GM23338 (cell line): ENCODE measurements at regions not wholly inside any gene's neighbourhood (a gene's known extent, or its start where the extent isn't known, plus 50 kb on each side); places are given as distances from the start of the nearest gene placed in this dataset.

ENCODE experiments used
- ATAC-seq: fragments of 200-7000 bp; cut with Tn5 transposase; 3 replicates; pipeline ENCODE4 v1.9.1; 2020
- DNase-seq: peaks from one replicate; pipeline ENCODE4 v3.0.0-alpha.2; 2015; ENCODE audit warnings: low spot score
- H2AFZ ChIP-seq: fragments of 200-600 bp; sonication (generic); 2 replicates; pipeline ENCODE4 v1.8.0; 2016; ENCODE audit warnings: antibody characterized with exemption, mild to moderate bottlenecking, moderate library complexity
- H3F3A ChIP-seq: fragments of 200-600 bp; sonication (generic); replicated peaks from 2 replicates; pipeline ENCODE4 v1.8.0; 2017; ENCODE audit warnings: antibody characterized with exemption, mixed run types, low read depth
- H3K27ac ChIP-seq: fragments of 200-600 bp; sonication (generic); 2 replicates; pipeline ENCODE4 v1.6.1; 2016; ENCODE audit warnings: low read depth
- H3K27me3 ChIP-seq: fragments of 200-600 bp; sonication (generic); 2 replicates; pipeline ENCODE4 v1.8.0; 2016; ENCODE audit warnings: mild to moderate bottlenecking, mixed run types, moderate library complexity; ENCODE audit not compliant: insufficient read depth
- H3K36me3 ChIP-seq: fragments of 200-600 bp; sonication (generic); 2 replicates; pipeline ENCODE4 v1.8.0; 2016; ENCODE audit warnings: mild to moderate bottlenecking; ENCODE audit not compliant: insufficient read depth
- H3K4me1 ChIP-seq: fragments of 200-600 bp; sonication (generic); 2 replicates; pipeline ENCODE4 v1.8.0; 2016; ENCODE audit warnings: mild to moderate bottlenecking, moderate library complexity; ENCODE audit not compliant: insufficient read depth
- H3K4me2 ChIP-seq: fragments of 200-600 bp; sonication (generic); 2 replicates; pipeline ENCODE4 v1.7.1; 2017; ENCODE audit warnings: mixed run types
- H3K4me3 ChIP-seq: fragments of 200-600 bp; sonication (generic); 2 replicates; pipeline ENCODE4 v1.6.1; 2016; ENCODE audit warnings: mixed run types
- H3K79me2 ChIP-seq: fragments of 200-600 bp; sonication (generic); replicated peaks from 2 replicates; pipeline ENCODE4 v1.8.0; 2017; ENCODE audit warnings: mild to moderate bottlenecking; ENCODE audit not compliant: insufficient read depth
- H3K9me2 ChIP-seq: fragments of 200-600 bp; sonication (generic); 2 replicates; pipeline ENCODE4 v1.8.0; 2017; ENCODE audit not compliant: insufficient read depth
- H4K20me1 ChIP-seq: fragments of 200-600 bp; sonication (generic); replicated peaks from 2 replicates; pipeline ENCODE4 v1.8.0; 2017; ENCODE audit warnings: mild to moderate bottlenecking; ENCODE audit not compliant: insufficient read depth
- H3K27ac Mint-ChIP-seq: 2 replicates; pipeline ENCODE4 v1.8.0; 2020; ENCODE audit warnings: inconsistent platforms, mild to moderate bottlenecking, moderate library complexity, mixed read lengths
- H3K27me3 Mint-ChIP-seq: 3 replicates; pipeline ENCODE4 v1.8.0; 2022; ENCODE audit warnings: low read depth, mild to moderate bottlenecking, moderate library complexity, mixed read lengths, inconsistent platforms; ENCODE audit not compliant: insufficient read depth, poor library complexity
- H3K36me3 Mint-ChIP-seq: 3 replicates; pipeline ENCODE4 v1.8.0; 2021; ENCODE audit warnings: low read depth, mild to moderate bottlenecking, inconsistent platforms, moderate library complexity, mixed read lengths
- H3K4me1 Mint-ChIP-seq: 3 replicates; pipeline ENCODE4 v1.8.0; 2020; ENCODE audit warnings: mild to moderate bottlenecking, inconsistent platforms, mixed read lengths
- H3K4me3 Mint-ChIP-seq: 3 replicates; pipeline ENCODE4 v1.8.0; 2021; ENCODE audit warnings: moderate library complexity, mild to moderate bottlenecking, inconsistent platforms, mixed read lengths
- H3K9me3 Mint-ChIP-seq: 3 replicates; pipeline ENCODE4 v1.8.0; 2020; ENCODE audit warnings: moderate library complexity, mild to moderate bottlenecking, inconsistent platforms, mixed read lengths
- CREB1 ChIP-seq: fragments of 250-450 bp; sonication (Bioruptor Pico); IDR thresholded peaks from 2 replicates; pipeline ENCODE4 v1.5.0; 2020; ENCODE audit warnings: low read depth, mild to moderate bottlenecking, moderate library complexity
- CTCF ChIP-seq, 2 experiments: fragments of 200-600 bp in 1 of 2; sonication (generic) in 1 of 2; conservative IDR thresholded peaks; 2 replicates each; pipeline versions ENCODE4 v1.5.1 to v1.6.1; 2016 to 2017; ENCODE audit warnings: antibody characterized with exemption in 2 of 2, low read depth in 2 of 2, mild to moderate bottlenecking in 2 of 2, moderate library complexity in 1 of 2
- EZH2 ChIP-seq: fragments of 200-600 bp; sonication (generic); IDR thresholded peaks from one replicate; pipeline ENCODE4 v1.8.0; 2017; ENCODE audit warnings: antibody characterized with exemption, mild to moderate bottlenecking, low read depth; ENCODE audit not compliant: unreplicated experiment
- JUNB ChIP-seq: IDR thresholded peaks from one replicate; pipeline ENCODE4 v1.6.1; 2016; ENCODE audit warnings: antibody characterized with exemption; ENCODE audit not compliant: unreplicated experiment
- NANOG ChIP-seq: IDR thresholded peaks from 2 replicates; pipeline ENCODE4 v1.6.1; 2016; ENCODE audit warnings: antibody characterized with exemption, borderline replicate concordance
- POLR2AphosphoS5 ChIP-seq: IDR thresholded peaks from 2 replicates; pipeline ENCODE4 v1.6.1; 2016; ENCODE audit warnings: antibody characterized with exemption, low read depth
- STAT1 ChIP-seq: IDR thresholded peaks from one replicate; pipeline ENCODE4 v1.6.1; 2016; ENCODE audit warnings: antibody characterized with exemption; ENCODE audit not compliant: unreplicated experiment
- ZNF114 ChIP-seq: fragments of 250-450 bp; sonication (Bioruptor Pico); IDR thresholded peaks from 2 replicates; pipeline ENCODE4 v1.5.0; 2020; ENCODE audit warnings: mild to moderate bottlenecking, moderate library complexity
- TF ChIP-seq, protein P1 (sequence below): IDR thresholded peaks from 2 replicates; pipeline ENCODE4 v1.6.1; 2016; ENCODE audit warnings: antibody characterized with exemption
- TF ChIP-seq, protein P2 (sequence below): fragments of 250-450 bp; sonication (Bioruptor Pico); IDR thresholded peaks from 2 replicates; pipeline ENCODE4 v1.5.0; 2020; ENCODE audit warnings: mild to moderate bottlenecking, moderate library complexity
- TF ChIP-seq, protein P3 (sequence below): IDR thresholded peaks from one replicate; pipeline ENCODE4 v1.6.1; 2018; ENCODE audit warnings: antibody characterized with exemption; ENCODE audit not compliant: unreplicated experiment

DNA sequence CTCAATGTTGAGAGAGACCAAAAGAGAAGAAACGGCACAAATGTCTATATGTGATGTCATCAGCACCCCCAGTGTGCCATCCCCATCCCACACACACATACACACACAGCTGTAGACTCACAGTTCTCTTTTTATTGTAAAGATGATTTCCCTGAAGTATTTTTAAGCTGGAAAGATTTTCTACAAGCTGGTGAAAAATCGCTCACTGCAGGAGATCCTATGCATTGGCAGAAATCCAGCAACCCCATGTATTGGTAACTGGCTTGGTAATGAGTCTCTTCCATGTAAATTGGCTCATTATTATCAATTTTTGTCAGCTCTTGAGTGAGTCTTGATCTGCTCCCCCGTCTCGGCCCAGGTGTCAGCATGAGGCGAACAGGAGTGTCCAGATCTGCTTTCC, 107.1 kb upstream of the UQCRFS1 start:
- H3K27me3 Mint-ChIP-seq: peaks cover 7% of the 10 kb centered on the region

More for the DNA sequence above, 107.1 kb upstream of the UQCRFS1 start:
- Histone ChIP-seq H4K20me1 (no peaks in the 10 kb centered on the region), H3K4me2 (no peak overlapping the region), H3K79me2 (no peaks in the 10 kb centered on the region), H2AFZ (no peak overlapping the region), H3F3A (no peaks in the 10 kb centered on the region), H3K4me3 (no peak overlapping the region), H3K36me3 (no peaks in the 10 kb centered on the region), H3K4me1 (peaks cover 6% of the 10 kb centered on the region), H3K27ac (no peak overlapping the region), H3K27me3 (no peaks in the 10 kb centered on the region), H3K9me2 (no peaks in the 10 kb centered on the region)
- TF ChIP-seq STAT1 (no peak), JUNB (no peak), EZH2 (no peak), POLR2AphosphoS5 (no peak), CTCF (conservative IDR thresholded peaks at IDR 0.05; ENCODE audit: low read depth in 2 of 2) (no peak), ZNF114 (no peak), NANOG (no peak), CREB1 (CRISPR knock-in tag) (no peak)
- TF ChIP-seq, protein P1, sequence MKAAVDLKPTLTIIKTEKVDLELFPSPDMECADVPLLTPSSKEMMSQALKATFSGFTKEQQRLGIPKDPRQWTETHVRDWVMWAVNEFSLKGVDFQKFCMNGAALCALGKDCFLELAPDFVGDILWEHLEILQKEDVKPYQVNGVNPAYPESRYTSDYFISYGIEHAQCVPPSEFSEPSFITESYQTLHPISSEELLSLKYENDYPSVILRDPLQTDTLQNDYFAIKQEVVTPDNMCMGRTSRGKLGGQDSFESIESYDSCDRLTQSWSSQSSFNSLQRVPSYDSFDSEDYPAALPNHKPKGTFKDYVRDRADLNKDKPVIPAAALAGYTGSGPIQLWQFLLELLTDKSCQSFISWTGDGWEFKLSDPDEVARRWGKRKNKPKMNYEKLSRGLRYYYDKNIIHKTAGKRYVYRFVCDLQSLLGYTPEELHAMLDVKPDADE: no peak
- TF ChIP-seq, protein P2, sequence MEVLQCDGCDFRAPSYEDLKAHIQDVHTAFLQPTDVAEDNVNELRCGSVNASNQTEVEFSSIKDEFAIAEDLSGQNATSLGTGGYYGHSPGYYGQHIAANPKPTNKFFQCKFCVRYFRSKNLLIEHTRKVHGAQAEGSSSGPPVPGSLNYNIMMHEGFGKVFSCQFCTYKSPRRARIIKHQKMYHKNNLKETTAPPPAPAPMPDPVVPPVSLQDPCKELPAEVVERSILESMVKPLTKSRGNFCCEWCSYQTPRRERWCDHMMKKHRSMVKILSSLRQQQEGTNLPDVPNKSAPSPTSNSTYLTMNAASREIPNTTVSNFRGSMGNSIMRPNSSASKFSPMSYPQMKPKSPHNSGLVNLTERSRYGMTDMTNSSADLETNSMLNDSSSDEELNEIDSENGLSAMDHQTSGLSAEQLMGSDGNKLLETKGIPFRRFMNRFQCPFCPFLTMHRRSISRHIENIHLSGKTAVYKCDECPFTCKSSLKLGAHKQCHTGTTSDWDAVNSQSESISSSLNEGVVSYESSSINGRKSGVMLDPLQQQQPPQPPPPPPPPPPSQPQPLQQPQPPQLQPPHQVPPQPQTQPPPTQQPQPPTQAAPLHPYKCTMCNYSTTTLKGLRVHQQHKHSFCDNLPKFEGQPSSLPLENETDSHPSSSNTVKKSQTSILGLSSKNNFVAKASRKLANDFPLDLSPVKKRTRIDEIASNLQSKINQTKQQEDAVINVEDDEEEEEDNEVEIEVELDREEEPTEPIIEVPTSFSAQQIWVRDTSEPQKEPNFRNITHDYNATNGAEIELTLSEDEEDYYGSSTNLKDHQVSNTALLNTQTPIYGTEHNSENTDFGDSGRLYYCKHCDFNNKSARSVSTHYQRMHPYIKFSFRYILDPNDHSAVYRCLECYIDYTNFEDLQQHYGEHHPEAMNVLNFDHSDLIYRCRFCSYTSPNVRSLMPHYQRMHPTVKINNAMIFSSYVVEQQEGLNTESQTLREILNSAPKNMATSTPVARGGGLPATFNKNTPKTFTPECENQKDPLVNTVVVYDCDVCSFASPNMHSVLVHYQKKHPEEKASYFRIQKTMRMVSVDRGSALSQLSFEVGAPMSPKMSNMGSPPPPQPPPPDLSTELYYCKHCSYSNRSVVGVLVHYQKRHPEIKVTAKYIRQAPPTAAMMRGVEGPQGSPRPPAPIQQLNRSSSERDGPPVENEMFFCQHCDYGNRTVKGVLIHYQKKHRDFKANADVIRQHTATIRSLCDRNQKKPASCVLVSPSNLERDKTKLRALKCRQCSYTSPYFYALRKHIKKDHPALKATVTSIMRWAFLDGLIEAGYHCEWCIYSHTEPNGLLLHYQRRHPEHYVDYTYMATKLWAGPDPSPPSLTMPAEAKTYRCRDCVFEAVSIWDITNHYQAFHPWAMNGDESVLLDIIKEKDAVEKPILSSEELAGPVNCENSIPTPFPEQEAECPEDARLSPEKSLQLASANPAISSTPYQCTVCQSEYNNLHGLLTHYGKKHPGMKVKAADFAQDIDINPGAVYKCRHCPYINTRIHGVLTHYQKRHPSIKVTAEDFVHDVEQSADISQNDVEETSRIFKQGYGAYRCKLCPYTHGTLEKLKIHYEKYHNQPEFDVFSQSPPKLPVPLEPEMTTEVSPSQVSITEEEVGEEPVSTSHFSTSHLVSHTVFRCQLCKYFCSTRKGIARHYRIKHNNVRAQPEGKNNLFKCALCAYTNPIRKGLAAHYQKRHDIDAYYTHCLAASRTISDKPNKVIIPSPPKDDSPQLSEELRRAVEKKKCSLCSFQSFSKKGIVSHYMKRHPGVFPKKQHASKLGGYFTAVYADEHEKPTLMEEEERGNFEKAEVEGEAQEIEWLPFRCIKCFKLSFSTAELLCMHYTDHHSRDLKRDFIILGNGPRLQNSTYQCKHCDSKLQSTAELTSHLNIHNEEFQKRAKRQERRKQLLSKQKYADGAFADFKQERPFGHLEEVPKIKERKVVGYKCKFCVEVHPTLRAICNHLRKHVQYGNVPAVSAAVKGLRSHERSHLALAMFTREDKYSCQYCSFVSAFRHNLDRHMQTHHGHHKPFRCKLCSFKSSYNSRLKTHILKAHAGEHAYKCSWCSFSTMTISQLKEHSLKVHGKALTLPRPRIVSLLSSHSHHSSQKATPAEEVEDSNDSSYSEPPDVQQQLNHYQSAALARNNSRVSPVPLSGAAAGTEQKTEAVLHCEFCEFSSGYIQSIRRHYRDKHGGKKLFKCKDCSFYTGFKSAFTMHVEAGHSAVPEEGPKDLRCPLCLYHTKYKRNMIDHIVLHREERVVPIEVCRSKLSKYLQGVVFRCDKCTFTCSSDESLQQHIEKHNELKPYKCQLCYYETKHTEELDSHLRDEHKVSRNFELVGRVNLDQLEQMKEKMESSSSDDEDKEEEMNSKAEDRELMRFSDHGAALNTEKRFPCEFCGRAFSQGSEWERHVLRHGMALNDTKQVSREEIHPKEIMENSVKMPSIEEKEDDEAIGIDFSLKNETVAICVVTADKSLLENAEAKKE: no peak
- TF ChIP-seq, protein P3, sequence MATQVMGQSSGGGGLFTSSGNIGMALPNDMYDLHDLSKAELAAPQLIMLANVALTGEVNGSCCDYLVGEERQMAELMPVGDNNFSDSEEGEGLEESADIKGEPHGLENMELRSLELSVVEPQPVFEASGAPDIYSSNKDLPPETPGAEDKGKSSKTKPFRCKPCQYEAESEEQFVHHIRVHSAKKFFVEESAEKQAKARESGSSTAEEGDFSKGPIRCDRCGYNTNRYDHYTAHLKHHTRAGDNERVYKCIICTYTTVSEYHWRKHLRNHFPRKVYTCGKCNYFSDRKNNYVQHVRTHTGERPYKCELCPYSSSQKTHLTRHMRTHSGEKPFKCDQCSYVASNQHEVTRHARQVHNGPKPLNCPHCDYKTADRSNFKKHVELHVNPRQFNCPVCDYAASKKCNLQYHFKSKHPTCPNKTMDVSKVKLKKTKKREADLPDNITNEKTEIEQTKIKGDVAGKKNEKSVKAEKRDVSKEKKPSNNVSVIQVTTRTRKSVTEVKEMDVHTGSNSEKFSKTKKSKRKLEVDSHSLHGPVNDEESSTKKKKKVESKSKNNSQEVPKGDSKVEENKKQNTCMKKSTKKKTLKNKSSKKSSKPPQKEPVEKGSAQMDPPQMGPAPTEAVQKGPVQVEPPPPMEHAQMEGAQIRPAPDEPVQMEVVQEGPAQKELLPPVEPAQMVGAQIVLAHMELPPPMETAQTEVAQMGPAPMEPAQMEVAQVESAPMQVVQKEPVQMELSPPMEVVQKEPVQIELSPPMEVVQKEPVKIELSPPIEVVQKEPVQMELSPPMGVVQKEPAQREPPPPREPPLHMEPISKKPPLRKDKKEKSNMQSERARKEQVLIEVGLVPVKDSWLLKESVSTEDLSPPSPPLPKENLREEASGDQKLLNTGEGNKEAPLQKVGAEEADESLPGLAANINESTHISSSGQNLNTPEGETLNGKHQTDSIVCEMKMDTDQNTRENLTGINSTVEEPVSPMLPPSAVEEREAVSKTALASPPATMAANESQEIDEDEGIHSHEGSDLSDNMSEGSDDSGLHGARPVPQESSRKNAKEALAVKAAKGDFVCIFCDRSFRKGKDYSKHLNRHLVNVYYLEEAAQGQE: no peak
- ATAC-seq: no peak
- Mint-ChIP-seq H3K36me3 (no peaks in the 10 kb centered on the region), H3K27ac (no peak overlapping the region), H3K4me1 (peaks cover 8% of the 10 kb centered on the region; the same call in 2 of the 3 replicates), H3K9me3 (no peaks in the 10 kb centered on the region; the same call in 1 of the 3 replicates), H3K4me3 (no peak overlapping the region)
- no peak for DNase-seq
